MM.1S (cell line): ENCODE measurements at regions not wholly inside any gene's neighbourhood (a gene's known extent, or its start where the extent isn't known, plus 50 kb on each side); places are given as distances from the start of the nearest gene placed in this dataset.

ENCODE experiments used
- DNase-seq: peaks from one replicate; pipeline ENCODE4 v3.0.0-alpha.2; 2015
- H2AFZ ChIP-seq: fragments of 300-600 bp; sonication (generic); 2 replicates; pipeline ENCODE4 v1.6.0; 2016; ENCODE audit warnings: antibody characterized with exemption, low read length
- H3F3A ChIP-seq: fragments of 300-600 bp; sonication (generic); 2 replicates; pipeline ENCODE4 v1.6.1; 2016; ENCODE audit warnings: mild to moderate bottlenecking, antibody characterized with exemption, low read length, moderate library complexity, mixed read lengths; ENCODE audit not compliant: insufficient read depth
- H3K27ac ChIP-seq: fragments of 300-600 bp; sonication (generic); 2 replicates; pipeline ENCODE4 v1.5.1; 2016; ENCODE audit warnings: mild to moderate bottlenecking, low read length
- H3K27me3 ChIP-seq: fragments of 300-600 bp; sonication (generic); replicated peaks from 2 replicates; pipeline ENCODE4 v1.6.0; 2016; ENCODE audit warnings: low read length; ENCODE audit not compliant: insufficient read depth
- H3K36me3 ChIP-seq: fragments of 300-600 bp; sonication (generic); replicated peaks from 2 replicates; pipeline ENCODE4 v1.6.1; 2016; ENCODE audit warnings: mild to moderate bottlenecking, low read length, mixed read lengths; ENCODE audit not compliant: insufficient read depth
- H3K4me1 ChIP-seq: fragments of 300-600 bp; sonication (generic); 2 replicates; pipeline ENCODE4 v1.6.1; 2016; ENCODE audit warnings: low read length, mixed read lengths
- H3K4me2 ChIP-seq: fragments of 300-600 bp; sonication (generic); 2 replicates; pipeline ENCODE4 v1.6.0; 2016; ENCODE audit warnings: low read depth, low read length
- H3K4me3 ChIP-seq: fragments of 300-600 bp; sonication (generic); 2 replicates; pipeline ENCODE4 v1.5.1; 2016; ENCODE audit warnings: low read length, mixed read lengths
- H3K79me2 ChIP-seq: fragments of 300-600 bp; sonication (generic); 2 replicates; pipeline ENCODE4 v1.6.1; 2016; ENCODE audit warnings: mixed run types, low read length, mixed read lengths
- H3K9ac ChIP-seq: fragments of 300-600 bp; sonication (generic); 2 replicates; pipeline ENCODE4 v1.6.1; 2016; ENCODE audit warnings: low read length, mixed read lengths
- H3K9me2 ChIP-seq: fragments of 300-600 bp; sonication (generic); replicated peaks from 2 replicates; pipeline ENCODE4 v1.6.1; 2016; ENCODE audit warnings: mild to moderate bottlenecking, low read length, mixed read lengths; ENCODE audit not compliant: insufficient read depth
- H3K9me3 ChIP-seq: fragments of 300-600 bp; sonication (generic); replicated peaks from 2 replicates; pipeline ENCODE4 v1.6.1; 2016; ENCODE audit warnings: mild to moderate bottlenecking, low read length, mixed read lengths; ENCODE audit not compliant: insufficient read depth
- H4K20me1 ChIP-seq: fragments of 300-600 bp; sonication (generic); 2 replicates; pipeline ENCODE4 v1.6.1; 2016; ENCODE audit warnings: mild to moderate bottlenecking, low read length, moderate library complexity, mixed read lengths; ENCODE audit not compliant: insufficient read depth
- EZH2 ChIP-seq: fragments of 300-600 bp; sonication (generic); optimal IDR thresholded peaks from 2 replicates; pipeline ENCODE3; 2017; ENCODE audit warnings: low read depth, mild to moderate bottlenecking, antibody characterized with exemption, low read length, mixed read lengths
- EZH2phosphoT487 ChIP-seq: fragments of 300-600 bp; sonication (generic); IDR thresholded peaks from 2 replicates; pipeline ENCODE4 v1.6.1; 2018; ENCODE audit warnings: antibody characterized with exemption, low read length
- TF ChIP-seq, protein P1 (sequence below): fragments of 300-600 bp; sonication (generic); IDR thresholded peaks from 2 replicates; pipeline ENCODE4 v1.5.1; 2016; ENCODE audit warnings: antibody characterized with exemption, low read length, mixed read lengths

GRCh38 chr21:28431527-28432200, 561.0 kb downstream of the LTN1 start:
- H3K4me3 ChIP-seq: no peak overlapping the region
- H3K9me3 ChIP-seq: no peaks in the 10 kb centered on the region
- H3K36me3 ChIP-seq: no peaks in the 10 kb centered on the region
- H3K27ac ChIP-seq: no peak overlapping the region
- H2AFZ ChIP-seq: no peak overlapping the region
- TF ChIP-seq EZH2phosphoT487: no peak
- no peak for TF ChIP-seq EZH2
- TF ChIP-seq, protein P1, sequence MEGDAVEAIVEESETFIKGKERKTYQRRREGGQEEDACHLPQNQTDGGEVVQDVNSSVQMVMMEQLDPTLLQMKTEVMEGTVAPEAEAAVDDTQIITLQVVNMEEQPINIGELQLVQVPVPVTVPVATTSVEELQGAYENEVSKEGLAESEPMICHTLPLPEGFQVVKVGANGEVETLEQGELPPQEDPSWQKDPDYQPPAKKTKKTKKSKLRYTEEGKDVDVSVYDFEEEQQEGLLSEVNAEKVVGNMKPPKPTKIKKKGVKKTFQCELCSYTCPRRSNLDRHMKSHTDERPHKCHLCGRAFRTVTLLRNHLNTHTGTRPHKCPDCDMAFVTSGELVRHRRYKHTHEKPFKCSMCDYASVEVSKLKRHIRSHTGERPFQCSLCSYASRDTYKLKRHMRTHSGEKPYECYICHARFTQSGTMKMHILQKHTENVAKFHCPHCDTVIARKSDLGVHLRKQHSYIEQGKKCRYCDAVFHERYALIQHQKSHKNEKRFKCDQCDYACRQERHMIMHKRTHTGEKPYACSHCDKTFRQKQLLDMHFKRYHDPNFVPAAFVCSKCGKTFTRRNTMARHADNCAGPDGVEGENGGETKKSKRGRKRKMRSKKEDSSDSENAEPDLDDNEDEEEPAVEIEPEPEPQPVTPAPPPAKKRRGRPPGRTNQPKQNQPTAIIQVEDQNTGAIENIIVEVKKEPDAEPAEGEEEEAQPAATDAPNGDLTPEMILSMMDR: no peak
- H4K20me1 ChIP-seq: no peaks in the 10 kb centered on the region
- H3K9me2 ChIP-seq: no peaks in the 10 kb centered on the region
- no peaks in the 10 kb centered on the region for H3K27me3 ChIP-seq
- DNase-seq: no peak
- H3K4me2 ChIP-seq: no peak overlapping the region
- no peaks in the 10 kb centered on the region for H3K4me1 ChIP-seq
- H3F3A ChIP-seq: no peaks in the 10 kb centered on the region
- H3K9ac ChIP-seq: no peak overlapping the region
- H3K79me2 ChIP-seq: no peaks in the 10 kb centered on the region

DNA sequence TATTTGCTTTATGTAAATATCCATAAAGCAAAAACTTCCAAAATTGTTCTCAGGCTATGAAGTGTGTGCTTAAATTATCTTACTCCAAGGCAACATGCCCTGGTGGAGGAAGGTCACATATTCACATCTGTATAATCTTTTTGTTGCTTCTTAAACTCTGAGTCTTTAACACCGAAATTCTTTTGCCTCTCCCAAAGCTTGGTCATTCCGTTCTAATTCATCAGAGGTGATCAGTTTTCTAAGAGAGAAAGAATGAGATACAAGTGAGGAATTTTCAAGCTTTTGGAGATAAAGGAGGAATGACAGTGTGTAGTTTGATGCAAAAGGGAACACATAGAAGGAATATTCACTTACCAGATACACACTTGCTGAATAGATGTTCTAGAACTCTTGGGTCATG, 561.7 kb downstream of the LTN1 start:
- Histone ChIP-seq H3K9ac (no peak overlapping the region), H3K4me1 (no peaks in the 10 kb centered on the region), H4K20me1 (no peaks in the 10 kb centered on the region), H3K36me3 (no peaks in the 10 kb centered on the region), H3K4me3 (no peak overlapping the region), H3K27me3 (no peaks in the 10 kb centered on the region), H3F3A (no peaks in the 10 kb centered on the region), H3K9me2 (no peaks in the 10 kb centered on the region), H3K79me2 (no peaks in the 10 kb centered on the region), H3K9me3 (no peaks in the 10 kb centered on the region), H2AFZ (no peak overlapping the region), H3K4me2 (no peak overlapping the region), H3K27ac (no peak overlapping the region)
- no peak for TF ChIP-seq EZH2
- TF ChIP-seq EZH2phosphoT487: no peak
- TF ChIP-seq, protein P1: no peak
- no peak for DNase-seq

DNA sequence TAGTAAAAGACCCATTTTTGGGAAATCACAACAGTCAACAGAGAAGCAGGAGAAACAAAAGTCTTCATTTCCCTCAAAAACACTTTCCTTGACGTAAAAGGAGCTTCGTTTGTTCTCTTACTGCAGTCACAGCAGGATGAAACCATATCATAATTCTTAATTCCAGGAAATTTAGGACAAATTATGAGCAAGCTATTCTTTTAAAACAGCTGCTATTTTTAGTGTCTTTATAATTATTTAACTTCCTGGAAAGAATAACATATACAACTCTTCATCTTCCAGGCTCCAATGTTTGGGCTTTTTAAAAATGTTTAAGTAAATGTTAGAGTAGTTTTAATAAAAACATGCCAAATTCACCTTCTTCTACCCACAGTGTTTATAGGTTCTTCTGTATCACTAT, 563.5 kb downstream of the LTN1 start:
- no peaks in the 10 kb centered on the region for H3F3A ChIP-seq
- H2AFZ ChIP-seq: no peak overlapping the region
- no peak overlapping the region for H3K9ac ChIP-seq
- H3K36me3 ChIP-seq: no peaks in the 10 kb centered on the region
- TF ChIP-seq, protein P1: no peak
- TF ChIP-seq EZH2phosphoT487 (no peak), EZH2 (no peak)
- DNase-seq: no peak
- no peaks in the 10 kb centered on the region for H4K20me1 ChIP-seq
- no peaks in the 10 kb centered on the region for H3K79me2 ChIP-seq
- H3K4me1 ChIP-seq: no peaks in the 10 kb centered on the region
- no peaks in the 10 kb centered on the region for H3K27me3 ChIP-seq
- no peak overlapping the region for H3K27ac ChIP-seq
- no peaks in the 10 kb centered on the region for H3K9me3 ChIP-seq
- no peak overlapping the region for H3K4me3 ChIP-seq
- no peak overlapping the region for H3K4me2 ChIP-seq
- H3K9me2 ChIP-seq: no peaks in the 10 kb centered on the region
